ENCODE measurements at regions not wholly inside any gene's neighbourhood (a gene's known extent, or its start where the extent isn't known, plus 50 kb on each side); places are given as distances from the start of the nearest gene placed in this dataset.

GRCh38 chr1:117752661-117753060 is 146.8 kb downstream of the TENT5C start:
- TF ChIP-seq CTCF (IDR thresholded peaks at IDR 0.05; ENCODE audit: insufficient read depth, low read length) (no peak), POLR2AphosphoS5 (IDR thresholded peaks at IDR 0.05; ENCODE audit: low read depth) (no peak), REST (IDR thresholded peaks at IDR 0.05; ENCODE audit: insufficient replicate concordance, low read depth) (no peak), SPI1 (IDR thresholded peaks at IDR 0.05; ENCODE audit: borderline replicate concordance, low read depth) (no peak)

Data from HL-60 (cell line).